ENCODE measurements at regions not wholly inside any gene's neighbourhood (a gene's known extent, or its start where the extent isn't known, plus 50 kb on each side); places are given as distances from the start of the nearest gene placed in this dataset.

GRCh38 chr7:125370502-125370901 is 440.9 kb upstream of the POT1 start:
- H3K27ac ChIP-seq, result no peak overlapping the region
- no peaks in the 10 kb centered on the region for H3K27me3 ChIP-seq (ENCODE audit: insufficient read depth in 3 of 3, low read length in 2 of 3)
- DNase-seq, result no peak
- TF ChIP-seq CTCF (IDR thresholded peaks at IDR 0.05), result no peak
- no peak overlapping the region for H3K4me3 ChIP-seq
- intact Hi-C loops (cut with DNase I), result no loop called here
- no peak for ATAC-seq
- H3K9me3 ChIP-seq, result no peaks in the 10 kb centered on the region
- WGBS, 3 donors, result 60 to 74% (median 62%) methylated on average over 2 of the region's 2 CpGs
- H3K4me1 ChIP-seq, result no peaks in the 10 kb centered on the region
- no peaks in the 10 kb centered on the region for H3K36me3 ChIP-seq (ENCODE audit: insufficient read depth in 1 of 2, low read depth in 1 of 2)

GRCh38 chr7:125363873-125364272 is 434.2 kb upstream of the POT1 start:
- no peak for ATAC-seq
- intact Hi-C loops (cut with DNase I), result no loop called here
- DNase-seq, result no peak
- H3K36me3 ChIP-seq (ENCODE audit: insufficient read depth in 1 of 2, low read depth in 1 of 2), result no peaks in the 10 kb centered on the region
- H3K9me3 ChIP-seq, result peaks cover 3% of the 10 kb centered on the region
- no peak overlapping the region for H3K27ac ChIP-seq
- no peak for TF ChIP-seq CTCF (IDR thresholded peaks at IDR 0.05)
- no peaks in the 10 kb centered on the region for H3K27me3 ChIP-seq (ENCODE audit: insufficient read depth in 3 of 3, low read length in 2 of 3)
- H3K4me1 ChIP-seq, result no peaks in the 10 kb centered on the region
- 43 to 48% (median 46%) methylated on average over 4 of the region's 4 CpGs for WGBS, 3 donors
- H3K4me3 ChIP-seq, result no peak overlapping the region

GRCh38 chr7:125358551-125359167 is 429.0 kb upstream of the POT1 start:
- WGBS, 3 donors, result 52 to 65% (median 53%) methylated on average over 3 of the region's 3 CpGs
- Histone ChIP-seq H3K27me3 (ENCODE audit: insufficient read depth in 3 of 3, low read length in 2 of 3) (no peaks in the 10 kb centered on the region), H3K4me1 (no peaks in the 10 kb centered on the region), H3K27ac (no peak overlapping the region), H3K4me3 (no peak overlapping the region), H3K36me3 (ENCODE audit: insufficient read depth in 1 of 2, low read depth in 1 of 2) (no peaks in the 10 kb centered on the region), H3K9me3 (peaks cover 3% of the 10 kb centered on the region)
- no peak for DNase-seq
- TF ChIP-seq CTCF (IDR thresholded peaks at IDR 0.05), result no peak
- ATAC-seq, result no peak
- intact Hi-C loops (cut with DNase I), result no loop called here

- Histone ChIP-seq H3K4me1 (no peaks in the 10 kb centered on the region), H3K27ac (no peak overlapping the region), H3K4me3 (no peak overlapping the region), H3K9me3 (peaks cover 3% of the 10 kb centered on the region), H3K36me3 (ENCODE audit: insufficient read depth in 1 of 2, low read depth in 1 of 2) (no peaks in the 10 kb centered on the region), H3K27me3 (ENCODE audit: insufficient read depth in 3 of 3, low read length in 2 of 3) (no peaks in the 10 kb centered on the region)
- ATAC-seq, result no peak
- TF ChIP-seq CTCF (IDR thresholded peaks at IDR 0.05), result no peak
- intact Hi-C loops (cut with DNase I), result no loop called here
- DNase-seq, result no peak
- WGBS, 3 donors, result 68 to 85% (median 73%) methylated on average over 1 of the region's 1 CpG
Measured at GRCh38 chr7:125357676-125358455, 428.2 kb upstream of the POT1 start.
